Ovary (tissue), 3 donors: ENCODE measurements at regions not wholly inside any gene's neighbourhood (a gene's known extent, or its start where the extent isn't known, plus 50 kb on each side); places are given as distances from the start of the nearest gene placed in this dataset.

ENCODE experiments used
- POLR2A ChIP-seq: fragments of 450-650 bp; IDR thresholded peaks from one replicate; pipeline ENCODE4 v1.6.1; 2017; ENCODE audit warnings: antibody characterized with exemption, mild to moderate bottlenecking, moderate library complexity
- TF ChIP-seq, protein P1 (sequence below), 3 donors: fragments of 450-650 bp in 2 of 3; fragments of 200-600 bp in 1 of 3; IDR thresholded peaks; one replicate each; pipeline versions ENCODE4 v1.5.1 to v1.8.0; 2016 to 2022; ENCODE audit warnings: antibody characterized with exemption in 3 of 3, mild to moderate bottlenecking in 1 of 3
- donor health status: DM: no; HTN: no; CAD: no.

DNA sequence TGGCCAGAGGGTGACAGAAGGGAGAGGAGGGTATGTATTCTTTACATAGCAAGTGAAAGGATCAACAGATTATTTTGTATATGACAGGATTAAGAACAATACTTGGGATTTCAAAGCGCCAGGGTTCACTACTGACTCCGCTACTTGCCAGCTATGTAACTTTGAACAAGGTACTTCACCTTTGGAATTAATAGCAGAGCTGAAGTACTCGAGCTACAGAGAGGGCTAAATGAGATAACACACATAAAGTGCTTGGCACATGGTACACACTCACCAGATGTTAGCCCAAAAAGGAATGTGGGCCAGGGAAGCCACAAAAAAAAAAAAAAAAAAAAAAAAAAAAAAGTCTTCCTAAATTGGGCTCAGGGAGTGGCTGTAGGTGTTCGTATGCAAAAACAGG lies 408.4 kb downstream of the BUD13 start:
- TF ChIP-seq, protein P1, sequence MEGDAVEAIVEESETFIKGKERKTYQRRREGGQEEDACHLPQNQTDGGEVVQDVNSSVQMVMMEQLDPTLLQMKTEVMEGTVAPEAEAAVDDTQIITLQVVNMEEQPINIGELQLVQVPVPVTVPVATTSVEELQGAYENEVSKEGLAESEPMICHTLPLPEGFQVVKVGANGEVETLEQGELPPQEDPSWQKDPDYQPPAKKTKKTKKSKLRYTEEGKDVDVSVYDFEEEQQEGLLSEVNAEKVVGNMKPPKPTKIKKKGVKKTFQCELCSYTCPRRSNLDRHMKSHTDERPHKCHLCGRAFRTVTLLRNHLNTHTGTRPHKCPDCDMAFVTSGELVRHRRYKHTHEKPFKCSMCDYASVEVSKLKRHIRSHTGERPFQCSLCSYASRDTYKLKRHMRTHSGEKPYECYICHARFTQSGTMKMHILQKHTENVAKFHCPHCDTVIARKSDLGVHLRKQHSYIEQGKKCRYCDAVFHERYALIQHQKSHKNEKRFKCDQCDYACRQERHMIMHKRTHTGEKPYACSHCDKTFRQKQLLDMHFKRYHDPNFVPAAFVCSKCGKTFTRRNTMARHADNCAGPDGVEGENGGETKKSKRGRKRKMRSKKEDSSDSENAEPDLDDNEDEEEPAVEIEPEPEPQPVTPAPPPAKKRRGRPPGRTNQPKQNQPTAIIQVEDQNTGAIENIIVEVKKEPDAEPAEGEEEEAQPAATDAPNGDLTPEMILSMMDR (IDR thresholded peaks at IDR 0.05) = no peak
- no peak for TF ChIP-seq POLR2A
